HEK293 (cell line): ENCODE measurements at regions not wholly inside any gene's neighbourhood (a gene's known extent, or its start where the extent isn't known, plus 50 kb on each side); places are given as distances from the start of the nearest gene placed in this dataset.

Experiments used
- CTCF ChIA-PET: fragments of 350-600 bp; formaldehyde crosslinking; extraction: SDS; loops from one replicate; lab custom pipeline; 2021; ENCODE audit warnings: antibody characterized with exemption; lab: Yijun Ruan, JAX
- POLR2A ChIA-PET: fragments of 300-600 bp; formaldehyde crosslinking; extraction: SDS; loops from one replicate; lab custom pipeline; 2020; ENCODE audit warnings: antibody characterized with exemption, inconsistent platforms; lab: Yijun Ruan, JAX
- H3K27ac ChIP-seq: fragments of 200-500 bp; sonication (Bioruptor generic); 2 replicates; pipeline ENCODE4 v1.5.1; 2014; ENCODE audit warnings: low read depth, low read length, control low read depth, inconsistent platforms; ENCODE audit errors: extremely low read depth
- H3K36me3 ChIP-seq, 2 experiments: fragments of 200-500 bp in 1 of 2; sonication (Bioruptor generic) in 1 of 2; 1 replicate in 1 of 2; 2 replicates in 1 of 2; pipeline ENCODE4 v1.5.1; 2014 to 2017; ENCODE audit warnings: inconsistent platforms in 2 of 2, low read length in 2 of 2; ENCODE audit not compliant: control insufficient read depth in 2 of 2, insufficient read depth in 1 of 2
- H3K4me1 ChIP-seq: fragments of 200-500 bp; sonication (Bioruptor generic); 2 replicates; pipeline ENCODE4 v1.5.1; 2014; ENCODE audit warnings: mild to moderate bottlenecking, low read length, inconsistent platforms; ENCODE audit not compliant: control insufficient read depth, insufficient read depth
- H3K4me3 ChIP-seq: 2 replicates; pipeline ENCODE4 v1.5.1; 2011; ENCODE audit warnings: low read depth, mild to moderate bottlenecking, control low read depth, low read length, moderate library complexity
- H3K9me3 ChIP-seq: fragments of 200-500 bp; sonication (Bioruptor generic); 2 replicates; pipeline ENCODE4 v1.5.1; 2014; ENCODE audit warnings: low read depth, low read length, inconsistent platforms; ENCODE audit not compliant: control insufficient read depth, insufficient read depth
- BCL6B ChIP-seq: fragments of 450-650 bp; formaldehyde crosslinking; IDR thresholded peaks from 2 replicates; pipeline ENCODE4 v1.5.1; 2017; ENCODE audit warnings: missing biosample characterization, missing genetic modification characterization
- EGR2 ChIP-seq: fragments of 450-650 bp; formaldehyde crosslinking; IDR thresholded peaks from 2 replicates; pipeline ENCODE4 v1.5.1; 2016; ENCODE audit warnings: low read depth, missing biosample characterization, missing genetic modification characterization
- KLF7 ChIP-seq: fragments of 450-650 bp; formaldehyde crosslinking; IDR thresholded peaks from 2 replicates; pipeline ENCODE4 v1.5.1; 2016; ENCODE audit warnings: missing biosample characterization, missing genetic modification characterization, borderline replicate concordance
- KLF8 ChIP-seq: fragments of 450-650 bp; formaldehyde crosslinking; IDR thresholded peaks from 2 replicates; pipeline ENCODE4 v1.5.1; 2016; ENCODE audit warnings: missing biosample characterization, missing genetic modification characterization
- KLF9 ChIP-seq: fragments of 450-650 bp; formaldehyde crosslinking; IDR thresholded peaks from 2 replicates; pipeline ENCODE4 v1.5.1; 2016; ENCODE audit warnings: missing biosample characterization, missing genetic modification characterization, low read depth
- MZF1 ChIP-seq: fragments of 450-650 bp; formaldehyde crosslinking; IDR thresholded peaks from 2 replicates; pipeline ENCODE4 v1.5.1; 2017; ENCODE audit warnings: missing biosample characterization, missing genetic modification characterization, borderline replicate concordance
- PRDM6 ChIP-seq: fragments of 450-650 bp; formaldehyde crosslinking; IDR thresholded peaks from 2 replicates; pipeline ENCODE4 v1.5.1; 2017; ENCODE audit warnings: missing biosample characterization, missing genetic modification characterization
- REPIN1 ChIP-seq: fragments of 450-650 bp; formaldehyde crosslinking; IDR thresholded peaks from 2 replicates; pipeline ENCODE4 v1.5.1; 2017; ENCODE audit warnings: missing biosample characterization, missing genetic modification characterization, low read depth
- SCRT1 ChIP-seq: fragments of 450-650 bp; formaldehyde crosslinking; IDR thresholded peaks from 2 replicates; pipeline ENCODE4 v1.5.1; 2016; ENCODE audit warnings: missing biosample characterization, missing genetic modification characterization, borderline replicate concordance
- SCRT2 ChIP-seq: fragments of 450-650 bp; formaldehyde crosslinking; IDR thresholded peaks from 2 replicates; pipeline ENCODE4 v1.5.1; 2016; ENCODE audit warnings: missing biosample characterization, missing genetic modification characterization
- TCF7L2 ChIP-seq: IDR thresholded peaks from 2 replicates; pipeline ENCODE4 v1.6.1; 2011; ENCODE audit warnings: low read depth, mild to moderate bottlenecking, inconsistent platforms, low read length, moderate library complexity, borderline replicate concordance
- ZFHX2 ChIP-seq: fragments of 450-650 bp; formaldehyde crosslinking; conservative IDR thresholded peaks from 2 replicates; pipeline ENCODE4 v1.5.1; 2016; ENCODE audit warnings: missing biosample characterization, missing genetic modification characterization
- ZNF121 ChIP-seq: fragments of 450-650 bp; formaldehyde crosslinking; IDR thresholded peaks from 2 replicates; pipeline ENCODE4 v1.5.1; 2016; ENCODE audit warnings: missing biosample characterization, missing genetic modification characterization
- ZNF16 ChIP-seq: fragments of 450-650 bp; formaldehyde crosslinking; IDR thresholded peaks from 2 replicates; pipeline ENCODE4 v1.5.1; 2016; ENCODE audit warnings: low read depth, missing biosample characterization, missing genetic modification characterization
- ZNF292 ChIP-seq: fragments of 450-650 bp; formaldehyde crosslinking; IDR thresholded peaks from 2 replicates; pipeline ENCODE4 v1.5.1; 2016; ENCODE audit warnings: low read depth, missing biosample characterization, missing genetic modification characterization, borderline replicate concordance
- ZNF416 ChIP-seq: fragments of 450-650 bp; formaldehyde crosslinking; IDR thresholded peaks from 2 replicates; pipeline ENCODE4 v1.5.1; 2016; ENCODE audit warnings: missing biosample characterization, missing genetic modification characterization
- ZNF423 ChIP-seq: fragments of 450-650 bp; formaldehyde crosslinking; IDR thresholded peaks from 2 replicates; pipeline ENCODE4 v1.5.1; 2016; ENCODE audit warnings: missing biosample characterization, missing genetic modification characterization
- ZNF580 ChIP-seq: fragments of 450-650 bp; formaldehyde crosslinking; IDR thresholded peaks from 2 replicates; pipeline ENCODE4 v1.5.1; 2016; ENCODE audit warnings: missing biosample characterization, missing genetic modification characterization
- ZNF596 ChIP-seq: fragments of 450-650 bp; IDR thresholded peaks from 2 replicates; pipeline ENCODE4 v1.5.0; 2018; ENCODE audit warnings: missing biosample characterization, mild to moderate bottlenecking, missing genetic modification characterization, moderate library complexity
- ZNF704 ChIP-seq: fragments of 450-650 bp; formaldehyde crosslinking; IDR thresholded peaks from 2 replicates; pipeline ENCODE4 v1.5.1; 2016; ENCODE audit warnings: missing biosample characterization, missing genetic modification characterization
- ZNF777 ChIP-seq: fragments of 450-650 bp; formaldehyde crosslinking; IDR thresholded peaks from 2 replicates; pipeline ENCODE4 v1.5.1; 2017; ENCODE audit warnings: missing biosample characterization, missing genetic modification characterization, borderline replicate concordance
- ZSCAN23 ChIP-seq: fragments of 450-650 bp; formaldehyde crosslinking; IDR thresholded peaks from 2 replicates; pipeline ENCODE4 v1.5.1; 2016; ENCODE audit warnings: missing biosample characterization, missing genetic modification characterization

GRCh38 chr7:26035552-26035951, 116.4 kb upstream of the NFE2L3 start:
- Histone ChIP-seq H3K36me3 (no peaks in the 10 kb centered on the region), H3K4me3 (no peak overlapping the region), H3K9me3 (no peaks in the 10 kb centered on the region), H3K4me1 (no peaks in the 10 kb centered on the region), H3K27ac (no peak overlapping the region)
- ChIA-PET POLR2A (no interaction called here), CTCF (interaction anchor here (0.6 kb wide), 1 partner anchor 616 kb away, joined by 3 read pairs; no protein-coding TSS in a partner anchor)
- TF ChIP-seq BCL6B (tag by site-specific recombination) (0 out of 2 replicates have a peak, but pooled peaks have one; percentile 11), MZF1 (no peak)

- POLR2A ChIA-PET = no interaction called here
- CTCF ChIA-PET = interaction anchor here (1.4 kb wide), 1 partner anchor 143 kb away, joined by 5 read pairs; no protein-coding TSS in a partner anchor
- no peak overlapping the region for H3K27ac ChIP-seq
- no peaks in the 10 kb centered on the region for H3K4me1 ChIP-seq
- TF ChIP-seq SCRT2 = peak; percentile 72; the same call in 1 of the 2 replicates
- no peak for TF ChIP-seq KLF9 (tag by site-specific recombination)
- TF ChIP-seq ZNF580 (tag by site-specific recombination) = no peak
- TF ChIP-seq SCRT1 (tag by site-specific recombination) = peak; percentile 77
- TF ChIP-seq, all 188 proteins: peak for 2
- Histone ChIP-seq H3K4me3 (no peak overlapping the region), H3K36me3 (no peaks in the 10 kb centered on the region), H3K9me3 (no peaks in the 10 kb centered on the region)
Observed at GRCh38 chr7:26036092-26036491, 115.9 kb upstream of the NFE2L3 start.

GRCh38 chr7:26038201-26038990, 113.6 kb upstream of the NFE2L3 start:
- ChIA-PET POLR2A (no interaction called here), CTCF (interaction anchor here (0.6 to 0.9 kb wide), 4 partner anchors 53 to 1855 kb away, joined by 3 to 4 read pairs (median 3); no protein-coding TSS in a partner anchor)
- no peak for TF ChIP-seq KLF7
- no peak for TF ChIP-seq ZNF423 (tag by site-specific recombination)
- TF ChIP-seq ZNF777 (tag by site-specific recombination) = no peak
- TF ChIP-seq TCF7L2 = no peak
- peak; percentile 76 for TF ChIP-seq ZFHX2 (tag by site-specific recombination)
- no peak for TF ChIP-seq ZNF704 (tag by site-specific recombination)
- no peak for TF ChIP-seq ZSCAN23 (tag by site-specific recombination)
- no peak for TF ChIP-seq ZNF596
- no peak for TF ChIP-seq KLF8
- no peak for TF ChIP-seq ZNF16 (tag by site-specific recombination)
- TF ChIP-seq PRDM6 (tag by site-specific recombination) = no peak
- no peak for TF ChIP-seq REPIN1 (tag by site-specific recombination)
- no peak for TF ChIP-seq ZNF121 (tag by site-specific recombination)
- TF ChIP-seq EGR2 = peak; percentile 63
- no peak for TF ChIP-seq ZNF292 (tag by site-specific recombination)
- TF ChIP-seq ZNF416 (tag by site-specific recombination) = no peak
- no peaks in the 10 kb centered on the region for H3K9me3 ChIP-seq
- no peak overlapping the region for H3K4me3 ChIP-seq
- H3K36me3 ChIP-seq = no peaks in the 10 kb centered on the region
- H3K27ac ChIP-seq = no peak overlapping the region
- H3K4me1 ChIP-seq = no peaks in the 10 kb centered on the region
